A673 (cell line): ENCODE measurements at regions not wholly inside any gene's neighbourhood (a gene's known extent, or its start where the extent isn't known, plus 50 kb on each side); places are given as distances from the start of the nearest gene placed in this dataset.

Experiments used
- BruUV-seq: library from RNA; stranded (reverse); fragments of 400-500 nt; replicated peaks from 2 replicates; lab custom pipeline; 2021; lab: Mats Ljungman, UMichigan
- CTCF ChIA-PET: fragments of 300-600 bp; sonication (Branson Sonifier 250); formaldehyde crosslinking; loops from one replicate; lab custom pipeline; 2022; ENCODE audit warnings: antibody characterized with exemption; lab: Charles Lee
- POLR2A ChIA-PET: fragments of 300-600 bp; sonication (Branson Sonifier 250); formaldehyde crosslinking; loops from one replicate; lab custom pipeline; 2022; ENCODE audit warnings: antibody characterized with exemption; ENCODE audit not compliant: low non-redundant PET; lab: Charles Lee
- DNase-seq: peaks from one replicate; pipeline ENCODE4 v3.0.0-alpha.2; 2015; ENCODE audit warnings: low spot score
- H3K27ac ChIP-seq: fragments of 200-600 bp; sonication (generic); 2 replicates; pipeline ENCODE4 v1.5.1; 2016; ENCODE audit warnings: mixed run types, low read depth, mild to moderate bottlenecking, mixed read lengths, antibody characterized with exemption, low read length; ENCODE audit not compliant: poor library complexity, severe bottlenecking
- H3K27me3 ChIP-seq: fragments of 200-600 bp; sonication (generic); replicated peaks from 2 replicates; pipeline ENCODE4 v1.6.1; 2017; ENCODE audit warnings: mixed run types, low read depth, mild to moderate bottlenecking, mixed read lengths, antibody characterized with exemption, low read length; ENCODE audit not compliant: insufficient read depth, poor library complexity
- H3K36me3 ChIP-seq: fragments of 200-600 bp; sonication (generic); 2 replicates; pipeline ENCODE4 v1.6.1; 2016; ENCODE audit warnings: mixed run types, mild to moderate bottlenecking, mixed read lengths, antibody characterized with exemption, low read length; ENCODE audit not compliant: insufficient read depth, poor library complexity, severe bottlenecking
- H3K4me1 ChIP-seq: fragments of 200-600 bp; sonication (generic); 2 replicates; pipeline ENCODE4 v1.6.1; 2017; ENCODE audit warnings: mixed run types, mild to moderate bottlenecking, mixed read lengths, antibody characterized with exemption, low read length; ENCODE audit not compliant: insufficient read depth, poor library complexity, severe bottlenecking
- H3K4me3 ChIP-seq: fragments of 200-600 bp; sonication (generic); 2 replicates; pipeline ENCODE4 v1.5.1; 2016; ENCODE audit warnings: low read depth, mixed run types, mild to moderate bottlenecking, mixed read lengths, low read length; ENCODE audit not compliant: poor library complexity, severe bottlenecking
- H3K9me3 ChIP-seq: fragments of 200-600 bp; sonication (generic); 2 replicates; pipeline ENCODE4 v1.6.1; 2016; ENCODE audit warnings: mixed run types, low read depth, mild to moderate bottlenecking, mixed read lengths, antibody characterized with exemption, low read length; ENCODE audit not compliant: poor library complexity, severe bottlenecking
- EZH2 ChIP-seq: fragments of 200-600 bp; sonication (generic); IDR thresholded peaks from 2 replicates; pipeline ENCODE4 v1.6.1; 2017; ENCODE audit warnings: borderline replicate concordance, low read depth, mild to moderate bottlenecking, mixed read lengths, antibody characterized with exemption, low read length; ENCODE audit not compliant: poor library complexity, severe bottlenecking
- intact Hi-C: fragments of 100-400 bp; cut with micrococcal nuclease; formaldehyde crosslinking; loops from one replicate; pipeline ENCODE4 v1.10.0; 2022; ENCODE audit not compliant: unreplicated experiment
- TF ChIP-seq, protein P1 (sequence below): fragments of 300-800, 200-600 bp; sonication (generic); conservative IDR thresholded peaks from 2 replicates; pipeline ENCODE4 v1.5.1; 2017; ENCODE audit warnings: low read depth, mild to moderate bottlenecking, antibody characterized with exemption, low read length, moderate library complexity, mixed read lengths

GRCh38 chr1:94317790-94318188 is 80.4 kb upstream of the ARHGAP29 start:
- Histone ChIP-seq H3K36me3 (no peaks in the 10 kb centered on the region), H3K4me3 (no peak overlapping the region), H3K27ac (no peak overlapping the region), H3K9me3 (no peaks in the 10 kb centered on the region), H3K4me1 (no peaks in the 10 kb centered on the region), H3K27me3 (no peaks in the 10 kb centered on the region)
- intact Hi-C loops, result no loop called here
- DNase-seq, result no peak
- TF ChIP-seq, protein P1, sequence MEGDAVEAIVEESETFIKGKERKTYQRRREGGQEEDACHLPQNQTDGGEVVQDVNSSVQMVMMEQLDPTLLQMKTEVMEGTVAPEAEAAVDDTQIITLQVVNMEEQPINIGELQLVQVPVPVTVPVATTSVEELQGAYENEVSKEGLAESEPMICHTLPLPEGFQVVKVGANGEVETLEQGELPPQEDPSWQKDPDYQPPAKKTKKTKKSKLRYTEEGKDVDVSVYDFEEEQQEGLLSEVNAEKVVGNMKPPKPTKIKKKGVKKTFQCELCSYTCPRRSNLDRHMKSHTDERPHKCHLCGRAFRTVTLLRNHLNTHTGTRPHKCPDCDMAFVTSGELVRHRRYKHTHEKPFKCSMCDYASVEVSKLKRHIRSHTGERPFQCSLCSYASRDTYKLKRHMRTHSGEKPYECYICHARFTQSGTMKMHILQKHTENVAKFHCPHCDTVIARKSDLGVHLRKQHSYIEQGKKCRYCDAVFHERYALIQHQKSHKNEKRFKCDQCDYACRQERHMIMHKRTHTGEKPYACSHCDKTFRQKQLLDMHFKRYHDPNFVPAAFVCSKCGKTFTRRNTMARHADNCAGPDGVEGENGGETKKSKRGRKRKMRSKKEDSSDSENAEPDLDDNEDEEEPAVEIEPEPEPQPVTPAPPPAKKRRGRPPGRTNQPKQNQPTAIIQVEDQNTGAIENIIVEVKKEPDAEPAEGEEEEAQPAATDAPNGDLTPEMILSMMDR, result no peak
- no peak for TF ChIP-seq EZH2
- CTCF ChIA-PET, result no interaction called here
- POLR2A ChIA-PET, result no interaction called here
- no TSS peak for BruUV-seq

GRCh38 chr1:94316836-94317789 is 79.7 kb upstream of the ARHGAP29 start:
- Histone ChIP-seq H3K4me3 (no peak overlapping the region), H3K27ac (no peak overlapping the region), H3K36me3 (no peaks in the 10 kb centered on the region), H3K27me3 (no peaks in the 10 kb centered on the region), H3K9me3 (no peaks in the 10 kb centered on the region), H3K4me1 (no peaks in the 10 kb centered on the region)
- ChIA-PET POLR2A (no interaction called here), CTCF (no interaction called here)
- DNase-seq, result no peak
- intact Hi-C loops, result no loop called here
- BruUV-seq, result no TSS peak
- TF ChIP-seq, protein P1, result no peak
- TF ChIP-seq EZH2, result no peak

DNA sequence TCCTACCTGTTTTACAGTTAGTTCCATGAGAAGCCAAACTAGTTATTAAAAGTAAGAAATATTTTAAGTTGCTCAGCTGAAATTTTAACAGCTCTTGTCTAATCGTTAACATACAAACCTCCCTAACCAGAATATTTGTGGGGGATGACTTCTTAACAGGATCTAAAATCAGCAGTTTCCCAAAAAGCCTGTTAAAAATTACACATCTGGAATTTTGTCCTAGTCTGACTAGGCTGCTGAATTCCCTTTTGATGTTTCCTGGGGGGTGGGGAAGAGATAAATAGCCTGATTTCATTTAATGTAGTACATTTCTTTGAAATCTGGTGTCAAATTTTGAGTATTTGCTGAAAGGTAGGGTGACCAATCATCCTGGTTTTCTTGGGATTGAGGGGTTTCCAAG is 78.8 kb upstream of the ARHGAP29 start:
- no peaks in the 10 kb centered on the region for H3K27me3 ChIP-seq
- no TSS peak for BruUV-seq
- ChIA-PET POLR2A (no interaction called here), CTCF (no interaction called here)
- no peaks in the 10 kb centered on the region for H3K9me3 ChIP-seq
- H3K27ac ChIP-seq, result no peak overlapping the region
- no peak for DNase-seq
- TF ChIP-seq, protein P1, result no peak
- no peaks in the 10 kb centered on the region for H3K36me3 ChIP-seq
- H3K4me3 ChIP-seq, result no peak overlapping the region
- intact Hi-C loops, result no loop called here
- no peaks in the 10 kb centered on the region for H3K4me1 ChIP-seq
